Breast epithelium (tissue), 3 donors: ENCODE measurements at regions not wholly inside any gene's neighbourhood (a gene's known extent, or its start where the extent isn't known, plus 50 kb on each side); places are given as distances from the start of the nearest gene placed in this dataset.

Experiments
- CTCF ChIP-seq, 3 donors: fragments of 450-650 bp; IDR thresholded peaks; one replicate each; pipeline ENCODE4 v1.5.1; 2016 to 2017; ENCODE audit warnings: antibody characterized with exemption in 3 of 3, mild to moderate bottlenecking in 3 of 3, moderate library complexity in 3 of 3
- POLR2A ChIP-seq: fragments of 450-650 bp; IDR thresholded peaks from one replicate; pipeline ENCODE4 v1.6.1; 2016; ENCODE audit warnings: antibody characterized with exemption, mild to moderate bottlenecking, moderate library complexity
- POLR2AphosphoS5 ChIP-seq, 3 donors: sonication (generic); formaldehyde crosslinking; IDR thresholded peaks; one replicate each; pipeline ENCODE4 v1.6.1; 2017; ENCODE audit warnings: antibody characterized with exemption in 3 of 3

- TF ChIP-seq POLR2A (no peak), CTCF (IDR thresholded peaks at IDR 0.05) (no peak), POLR2AphosphoS5 (IDR thresholded peaks at IDR 0.05) (no peak)
Observed at GRCh38 chr5:93343570-93343969, 237.4 kb downstream of the NR2F1-AS1 start.
